ENCODE measurements at regions not wholly inside any gene's neighbourhood (a gene's known extent, or its start where the extent isn't known, plus 50 kb on each side); places are given as distances from the start of the nearest gene placed in this dataset.

- no peak for TF ChIP-seq TAF1 (IDR thresholded peaks at IDR 0.05; ENCODE audit: borderline replicate concordance, insufficient read depth, low read length)
- no peak for TF ChIP-seq FOXP2 (optimal IDR thresholded peaks at IDR 0.05; ENCODE audit: borderline replicate concordance, extremely low read depth, extremely low read length, insufficient read depth)
- TF ChIP-seq SIN3A (IDR thresholded peaks at IDR 0.05; ENCODE audit: borderline replicate concordance, insufficient read depth, low read length): no peak
- no peak for TF ChIP-seq POLR2AphosphoS5 (IDR thresholded peaks at IDR 0.05; ENCODE audit: low read depth, low read length)
- TF ChIP-seq, protein P1, sequence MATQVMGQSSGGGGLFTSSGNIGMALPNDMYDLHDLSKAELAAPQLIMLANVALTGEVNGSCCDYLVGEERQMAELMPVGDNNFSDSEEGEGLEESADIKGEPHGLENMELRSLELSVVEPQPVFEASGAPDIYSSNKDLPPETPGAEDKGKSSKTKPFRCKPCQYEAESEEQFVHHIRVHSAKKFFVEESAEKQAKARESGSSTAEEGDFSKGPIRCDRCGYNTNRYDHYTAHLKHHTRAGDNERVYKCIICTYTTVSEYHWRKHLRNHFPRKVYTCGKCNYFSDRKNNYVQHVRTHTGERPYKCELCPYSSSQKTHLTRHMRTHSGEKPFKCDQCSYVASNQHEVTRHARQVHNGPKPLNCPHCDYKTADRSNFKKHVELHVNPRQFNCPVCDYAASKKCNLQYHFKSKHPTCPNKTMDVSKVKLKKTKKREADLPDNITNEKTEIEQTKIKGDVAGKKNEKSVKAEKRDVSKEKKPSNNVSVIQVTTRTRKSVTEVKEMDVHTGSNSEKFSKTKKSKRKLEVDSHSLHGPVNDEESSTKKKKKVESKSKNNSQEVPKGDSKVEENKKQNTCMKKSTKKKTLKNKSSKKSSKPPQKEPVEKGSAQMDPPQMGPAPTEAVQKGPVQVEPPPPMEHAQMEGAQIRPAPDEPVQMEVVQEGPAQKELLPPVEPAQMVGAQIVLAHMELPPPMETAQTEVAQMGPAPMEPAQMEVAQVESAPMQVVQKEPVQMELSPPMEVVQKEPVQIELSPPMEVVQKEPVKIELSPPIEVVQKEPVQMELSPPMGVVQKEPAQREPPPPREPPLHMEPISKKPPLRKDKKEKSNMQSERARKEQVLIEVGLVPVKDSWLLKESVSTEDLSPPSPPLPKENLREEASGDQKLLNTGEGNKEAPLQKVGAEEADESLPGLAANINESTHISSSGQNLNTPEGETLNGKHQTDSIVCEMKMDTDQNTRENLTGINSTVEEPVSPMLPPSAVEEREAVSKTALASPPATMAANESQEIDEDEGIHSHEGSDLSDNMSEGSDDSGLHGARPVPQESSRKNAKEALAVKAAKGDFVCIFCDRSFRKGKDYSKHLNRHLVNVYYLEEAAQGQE (IDR thresholded peaks at IDR 0.05; ENCODE audit: insufficient read depth in 1 of 2, low read depth in 2 of 2, low read length in 2 of 2): no peak
These were observed 77.9 kb downstream of the RTP5 start for GRCh38 chr2:241947401-241947800.

- TF ChIP-seq POLR2AphosphoS5 (IDR thresholded peaks at IDR 0.05; ENCODE audit: low read depth, low read length): no peak
- TF ChIP-seq, protein P1 (IDR thresholded peaks at IDR 0.05; ENCODE audit: insufficient read depth in 1 of 2, low read depth in 2 of 2, low read length in 2 of 2): no peak
- TF ChIP-seq TAF1 (IDR thresholded peaks at IDR 0.05; ENCODE audit: borderline replicate concordance, insufficient read depth, low read length): no peak
- TF ChIP-seq FOXP2 (optimal IDR thresholded peaks at IDR 0.05; ENCODE audit: borderline replicate concordance, extremely low read depth, extremely low read length, insufficient read depth): no peak
These were observed 78.3 kb downstream of the RTP5 start for GRCh38 chr2:241947876-241948275.

DNA sequence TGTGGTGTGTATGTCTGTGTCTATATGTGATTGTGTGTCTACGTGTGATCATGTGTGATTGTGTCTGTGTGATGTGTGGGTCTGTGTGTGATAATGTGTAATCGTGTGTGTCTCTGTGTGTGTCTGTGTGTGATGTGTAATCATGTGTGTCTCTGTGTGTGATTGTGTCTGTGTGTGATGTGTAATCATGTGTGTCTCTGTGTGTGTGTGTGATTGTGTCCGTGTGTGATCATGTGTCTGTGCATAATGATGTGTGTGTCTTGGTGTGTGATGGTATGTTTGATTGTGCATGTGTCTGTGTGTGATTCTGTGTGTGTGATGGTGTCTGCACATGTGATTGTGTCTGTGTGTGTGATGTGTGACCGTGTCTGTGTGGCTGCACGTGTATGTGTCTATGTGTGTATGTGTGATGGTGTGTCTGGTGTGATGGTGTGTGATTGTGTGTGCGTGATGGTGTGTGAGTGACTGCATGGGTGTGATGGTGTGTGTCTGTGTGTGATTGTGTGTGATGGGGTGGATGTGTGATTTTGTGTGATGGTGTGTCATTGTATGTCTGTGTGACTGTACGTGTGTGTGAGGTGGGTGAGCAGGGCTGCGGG is 78.9 kb downstream of the RTP5 start:
- TF ChIP-seq, protein P1 (IDR thresholded peaks at IDR 0.05; ENCODE audit: insufficient read depth in 1 of 2, low read depth in 2 of 2, low read length in 2 of 2): no peak
- TF ChIP-seq POLR2AphosphoS5 (IDR thresholded peaks at IDR 0.05; ENCODE audit: low read depth, low read length) (no peak), FOXP2 (optimal IDR thresholded peaks at IDR 0.05; ENCODE audit: borderline replicate concordance, extremely low read depth, extremely low read length, insufficient read depth) (no peak), TAF1 (IDR thresholded peaks at IDR 0.05; ENCODE audit: borderline replicate concordance, insufficient read depth, low read length) (no peak), SIN3A (IDR thresholded peaks at IDR 0.05; ENCODE audit: borderline replicate concordance, insufficient read depth, low read length) (no peak)

GRCh38 chr2:241948901-241949735 is 79.6 kb downstream of the RTP5 start:
- TF ChIP-seq FOXP2 (optimal IDR thresholded peaks at IDR 0.05; ENCODE audit: borderline replicate concordance, extremely low read depth, extremely low read length, insufficient read depth) (no peak), SIN3A (IDR thresholded peaks at IDR 0.05; ENCODE audit: borderline replicate concordance, insufficient read depth, low read length) (no peak), POLR2AphosphoS5 (IDR thresholded peaks at IDR 0.05; ENCODE audit: low read depth, low read length) (no peak), TAF1 (IDR thresholded peaks at IDR 0.05; ENCODE audit: borderline replicate concordance, insufficient read depth, low read length) (no peak)
- TF ChIP-seq, protein P1 (IDR thresholded peaks at IDR 0.05; ENCODE audit: insufficient read depth in 1 of 2, low read depth in 2 of 2, low read length in 2 of 2): no peak
